ENCODE measurements at regions not wholly inside any gene's neighbourhood (a gene's known extent, or its start where the extent isn't known, plus 50 kb on each side); places are given as distances from the start of the nearest gene placed in this dataset.

- ChIA-PET CTCF (no interaction called here), POLR2A (no interaction called here)
- H3K4me3 Mint-ChIP-seq: no peak overlapping the region
- no peak overlapping the region for H3K27ac Mint-ChIP-seq
- H3K4me1 Mint-ChIP-seq: peaks cover 17% of the 10 kb centered on the region
- DNase-seq (ENCODE audit: low spot score): no peak
- ATAC-seq: no peak
- no peaks in the 10 kb centered on the region; the same call in 1 of the 2 replicates for H3K27me3 Mint-ChIP-seq (ENCODE audit: low read depth)
- no peaks in the 10 kb centered on the region for H3K36me3 Mint-ChIP-seq
- TF ChIP-seq NFATC4 (CRISPR knock-in tag; IDR thresholded peaks at IDR 0.05): no peak
- H3K9me3 Mint-ChIP-seq: peaks cover 11% of the 10 kb centered on the region
Observed at GRCh38 chr5:5780253-5780652, 357.8 kb downstream of the ICE1 start.

- Mint-ChIP-seq H3K4me3 (no peak overlapping the region), H3K4me1 (no peaks in the 10 kb centered on the region), H3K27ac (no peak overlapping the region), H3K9me3 (peaks cover 16% of the 10 kb centered on the region), H3K36me3 (no peaks in the 10 kb centered on the region), H3K27me3 (ENCODE audit: low read depth) (no peaks in the 10 kb centered on the region; the same call in 1 of the 2 replicates)
- no peak for DNase-seq (ENCODE audit: low spot score)
- ChIA-PET CTCF (no interaction called here), POLR2A (no interaction called here)
- TF ChIP-seq ZNF671 (CRISPR knock-in tag; IDR thresholded peaks at IDR 0.05) (no peak), TEAD1 (CRISPR knock-in tag; IDR thresholded peaks at IDR 0.05) (no peak), NR3C1 (CRISPR knock-in tag; conservative IDR thresholded peaks at IDR 0.05; ENCODE audit: low read depth) (no peak), HMGXB4 (CRISPR knock-in tag; IDR thresholded peaks at IDR 0.05) (no peak), GABPB1 (CRISPR knock-in tag; IDR thresholded peaks at IDR 0.05) (no peak), ZNF219 (CRISPR knock-in tag; IDR thresholded peaks at IDR 0.05; ENCODE audit: borderline replicate concordance) (no peak), TCF7 (CRISPR knock-in tag; IDR thresholded peaks at IDR 0.05; ENCODE audit: low read depth) (no peak), ATF1 (CRISPR knock-in tag; IDR thresholded peaks at IDR 0.05) (no peak), ATF6 (CRISPR knock-in tag; IDR thresholded peaks at IDR 0.05) (no peak), NR2C2 (CRISPR knock-in tag; IDR thresholded peaks at IDR 0.05) (no peak), SP1 (CRISPR knock-in tag; conservative IDR thresholded peaks at IDR 0.05) (no peak), NR1H2 (CRISPR knock-in tag; IDR thresholded peaks at IDR 0.05) (no peak), USF2 (CRISPR knock-in tag; IDR thresholded peaks at IDR 0.05) (no peak)
- no peak for ATAC-seq
Observed at GRCh38 chr5:5777013-5777412, 354.5 kb downstream of the ICE1 start.

- Mint-ChIP-seq H3K4me1 (peaks cover 7% of the 10 kb centered on the region), H3K9me3 (peaks cover 16% of the 10 kb centered on the region), H3K27me3 (ENCODE audit: low read depth) (no peaks in the 10 kb centered on the region; the same call in 1 of the 2 replicates), H3K36me3 (no peaks in the 10 kb centered on the region), H3K4me3 (no peak overlapping the region), H3K27ac (no peak overlapping the region)
- no peak for DNase-seq (ENCODE audit: low spot score)
- no peak for ATAC-seq
- no peak for TF ChIP-seq SOX15 (CRISPR knock-in tag; IDR thresholded peaks at IDR 0.05)
- TF ChIP-seq PRRX2 (CRISPR knock-in tag; IDR thresholded peaks at IDR 0.05): no peak
- no peak for TF ChIP-seq GABPB1 (CRISPR knock-in tag; IDR thresholded peaks at IDR 0.05)
- no peak for TF ChIP-seq MAX (CRISPR knock-in tag; IDR thresholded peaks at IDR 0.05)
- TF ChIP-seq RORB (CRISPR knock-in tag; IDR thresholded peaks at IDR 0.05): no peak
- no peak for TF ChIP-seq ZNF281 (CRISPR knock-in tag; IDR thresholded peaks at IDR 0.05)
- no peak for TF ChIP-seq ZBTB43 (CRISPR knock-in tag; IDR thresholded peaks at IDR 0.05)
- no peak for TF ChIP-seq NFE2L1 (CRISPR knock-in tag; IDR thresholded peaks at IDR 0.05)
- TF ChIP-seq E2F5 (CRISPR knock-in tag; IDR thresholded peaks at IDR 0.05): no peak
- ChIA-PET POLR2A (no interaction called here), CTCF (no interaction called here)
Observed at GRCh38 chr5:5772202-5772601, 349.7 kb downstream of the ICE1 start.
